ENCODE measurements at regions not wholly inside any gene's neighbourhood (a gene's known extent, or its start where the extent isn't known, plus 50 kb on each side); places are given as distances from the start of the nearest gene placed in this dataset.

DNA sequence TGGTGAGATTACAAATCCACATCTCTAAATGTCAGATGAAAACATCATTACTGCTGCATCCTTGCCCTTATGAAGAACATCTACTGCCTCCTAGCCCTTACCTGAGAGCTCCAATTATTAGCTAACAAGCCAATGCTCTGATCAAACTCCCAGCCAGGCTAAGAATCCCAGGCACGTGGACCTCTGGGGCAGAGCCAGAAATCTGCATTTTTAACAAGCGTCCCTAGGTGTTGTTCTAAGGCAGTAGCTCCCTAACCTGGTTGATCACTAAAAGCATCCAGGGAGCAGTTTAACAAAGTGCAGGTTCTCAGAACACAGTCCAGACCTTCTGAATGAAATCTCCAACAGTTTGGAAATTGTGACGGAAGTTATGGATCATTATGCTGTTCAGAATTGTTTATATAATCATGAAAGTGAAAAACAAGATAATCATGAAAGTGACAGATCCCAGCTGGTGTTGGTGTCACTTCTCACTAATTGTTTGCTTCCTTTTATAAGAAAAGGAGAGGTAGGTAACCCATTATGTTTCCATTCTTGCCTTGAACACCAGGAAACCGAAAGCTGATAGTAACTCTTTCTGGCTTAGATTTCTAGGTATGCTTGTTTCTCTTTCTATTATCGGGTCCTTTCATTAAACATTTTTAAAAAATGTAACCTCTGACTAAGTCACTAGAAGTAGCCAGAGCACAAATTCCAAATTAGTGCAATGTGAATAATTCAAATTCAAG, 216.5 kb upstream of the NR4A3 start:
- Histone ChIP-seq H3K4me3 (no peak overlapping the region), H3K9me3 (no peaks in the 10 kb centered on the region), H3K4me1 (ENCODE audit: control insufficient read depth in 1 of 2, low read depth in 2 of 2) (no peaks in the 10 kb centered on the region), H3K27ac (no peak overlapping the region), H3K36me3 (no peaks in the 10 kb centered on the region), H3K27me3 (replicated peaks; ENCODE audit: insufficient read depth) (no peaks in the 10 kb centered on the region)
- DNase-seq (ENCODE audit: low spot score): no peak
- TF ChIP-seq CTCF (IDR thresholded peaks at IDR 0.05): no peak
- ATAC-seq (ENCODE audit: insufficient number of reproducible peaks, low FRiP score, low read depth): no peak

DNA sequence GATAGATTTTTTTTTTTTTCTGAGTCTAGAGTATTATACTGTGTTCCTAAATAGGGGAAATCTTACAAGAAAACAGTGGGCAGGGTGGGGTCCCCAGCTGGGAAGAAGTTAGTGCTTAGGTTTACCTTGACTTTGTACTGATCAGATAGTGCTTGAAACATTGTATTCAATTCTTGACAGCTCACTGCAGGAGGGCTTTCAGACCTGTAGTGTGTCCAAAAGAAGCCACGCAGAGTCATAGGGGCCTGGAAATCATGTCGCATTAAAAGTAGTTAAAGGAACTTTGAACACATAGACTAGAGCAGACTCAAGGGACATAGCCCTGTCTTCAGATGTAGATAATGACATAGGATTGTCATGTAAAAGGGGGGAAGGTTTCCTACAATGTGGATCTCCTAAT, 215.4 kb upstream of the NR4A3 start:
- DNase-seq (ENCODE audit: low spot score): no peak
- Histone ChIP-seq H3K9me3 (no peaks in the 10 kb centered on the region), H3K36me3 (no peaks in the 10 kb centered on the region), H3K4me1 (ENCODE audit: control insufficient read depth in 1 of 2, low read depth in 2 of 2) (no peaks in the 10 kb centered on the region), H3K27me3 (replicated peaks; ENCODE audit: insufficient read depth) (no peaks in the 10 kb centered on the region), H3K27ac (no peak overlapping the region), H3K4me3 (no peak overlapping the region)
- TF ChIP-seq CTCF (IDR thresholded peaks at IDR 0.05): no peak
- ATAC-seq (ENCODE audit: insufficient number of reproducible peaks, low FRiP score, low read depth): no peak

- H3K9me3 ChIP-seq: no peaks in the 10 kb centered on the region
- no peak for DNase-seq (ENCODE audit: low spot score)
- no peak for ATAC-seq (ENCODE audit: insufficient number of reproducible peaks, low FRiP score, low read depth)
- no peak for TF ChIP-seq CTCF (IDR thresholded peaks at IDR 0.05)
- H3K27me3 ChIP-seq (replicated peaks; ENCODE audit: insufficient read depth): no peaks in the 10 kb centered on the region
- H3K36me3 ChIP-seq: no peaks in the 10 kb centered on the region
- H3K27ac ChIP-seq: no peak overlapping the region
- no peaks in the 10 kb centered on the region for H3K4me1 ChIP-seq (ENCODE audit: control insufficient read depth in 1 of 2, low read depth in 2 of 2)
- no peak overlapping the region for H3K4me3 ChIP-seq
These were observed 214.7 kb upstream of the NR4A3 start for GRCh38 chr9:99606957-99607356.

GRCh38 chr9:99607842-99608448, 213.7 kb upstream of the NR4A3 start:
- H3K27ac ChIP-seq: no peak overlapping the region
- H3K4me1 ChIP-seq (ENCODE audit: control insufficient read depth in 1 of 2, low read depth in 2 of 2): no peaks in the 10 kb centered on the region
- no peak for ATAC-seq (ENCODE audit: insufficient number of reproducible peaks, low FRiP score, low read depth)
- DNase-seq (ENCODE audit: low spot score): no peak
- no peaks in the 10 kb centered on the region for H3K9me3 ChIP-seq
- no peak for TF ChIP-seq CTCF (IDR thresholded peaks at IDR 0.05)
- H3K27me3 ChIP-seq (replicated peaks; ENCODE audit: insufficient read depth): no peaks in the 10 kb centered on the region
- H3K4me3 ChIP-seq: no peak overlapping the region
- H3K36me3 ChIP-seq: no peaks in the 10 kb centered on the region

GRCh38 chr9:99614341-99614740, 207.3 kb upstream of the NR4A3 start:
- no peak for ATAC-seq (ENCODE audit: insufficient number of reproducible peaks, low FRiP score, low read depth)

More at GRCh38 chr9:99614341-99614740, 207.3 kb upstream of the NR4A3 start:
- TF ChIP-seq CTCF (IDR thresholded peaks at IDR 0.05): no peak
- Histone ChIP-seq H3K9me3 (no peaks in the 10 kb centered on the region), H3K4me3 (no peak overlapping the region), H3K36me3 (no peaks in the 10 kb centered on the region), H3K27me3 (replicated peaks; ENCODE audit: insufficient read depth) (no peaks in the 10 kb centered on the region), H3K4me1 (ENCODE audit: control insufficient read depth in 1 of 2, low read depth in 2 of 2) (no peaks in the 10 kb centered on the region), H3K27ac (no peak overlapping the region)
- no peak for DNase-seq (ENCODE audit: low spot score)
